NCI-H345 treated with DMSO at 0.1 percent for 48 hours (cell line): ENCODE measurements at regions not wholly inside any gene's neighbourhood (a gene's known extent, or its start where the extent isn't known, plus 50 kb on each side); places are given as distances from the start of the nearest gene placed in this dataset.

Experiments used
- DNase-seq: peaks from one replicate; lab custom pipeline; 2025; ENCODE audit not compliant: unreplicated experiment; lab: John Stamatoyannopoulos, UW

DNA sequence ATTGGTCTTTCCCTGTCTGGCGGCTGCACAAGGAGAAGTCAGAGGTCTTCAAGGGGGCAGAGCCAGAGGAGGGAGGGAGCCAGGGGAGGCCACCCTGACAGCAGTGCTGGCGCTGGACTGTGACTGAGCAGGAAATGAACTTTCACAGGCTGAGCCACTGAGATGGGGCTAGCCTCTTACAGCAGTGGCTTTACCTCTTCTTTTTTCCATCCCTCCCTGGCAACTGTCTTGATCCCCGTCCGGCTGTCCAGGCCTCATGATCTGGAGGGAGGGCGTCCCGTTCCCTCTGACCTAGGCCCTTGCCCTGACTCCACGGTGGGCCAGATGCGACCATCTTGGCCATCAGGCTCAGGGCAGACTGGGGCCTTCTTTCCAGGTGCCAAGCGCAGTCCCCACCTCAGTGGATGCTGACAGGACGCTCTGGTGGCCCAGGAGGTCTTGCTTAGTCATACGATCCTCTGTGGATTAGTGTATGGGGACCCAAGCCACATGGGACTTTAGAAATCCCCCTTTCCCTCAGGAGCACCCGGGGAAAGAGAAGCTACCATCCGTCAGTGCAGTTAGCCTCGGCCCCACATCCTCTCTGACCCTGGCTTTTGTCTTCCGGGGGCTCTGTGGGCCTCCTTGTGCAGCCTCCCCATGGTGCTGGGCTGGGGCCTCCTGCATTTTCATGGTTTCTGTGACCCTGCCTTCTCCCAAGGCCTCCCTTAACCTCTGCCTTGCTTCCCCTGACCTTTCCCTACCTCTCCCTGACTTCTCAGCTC lies 57.4 kb upstream of the CCDC167 start:
- no peak for DNase-seq

DNA sequence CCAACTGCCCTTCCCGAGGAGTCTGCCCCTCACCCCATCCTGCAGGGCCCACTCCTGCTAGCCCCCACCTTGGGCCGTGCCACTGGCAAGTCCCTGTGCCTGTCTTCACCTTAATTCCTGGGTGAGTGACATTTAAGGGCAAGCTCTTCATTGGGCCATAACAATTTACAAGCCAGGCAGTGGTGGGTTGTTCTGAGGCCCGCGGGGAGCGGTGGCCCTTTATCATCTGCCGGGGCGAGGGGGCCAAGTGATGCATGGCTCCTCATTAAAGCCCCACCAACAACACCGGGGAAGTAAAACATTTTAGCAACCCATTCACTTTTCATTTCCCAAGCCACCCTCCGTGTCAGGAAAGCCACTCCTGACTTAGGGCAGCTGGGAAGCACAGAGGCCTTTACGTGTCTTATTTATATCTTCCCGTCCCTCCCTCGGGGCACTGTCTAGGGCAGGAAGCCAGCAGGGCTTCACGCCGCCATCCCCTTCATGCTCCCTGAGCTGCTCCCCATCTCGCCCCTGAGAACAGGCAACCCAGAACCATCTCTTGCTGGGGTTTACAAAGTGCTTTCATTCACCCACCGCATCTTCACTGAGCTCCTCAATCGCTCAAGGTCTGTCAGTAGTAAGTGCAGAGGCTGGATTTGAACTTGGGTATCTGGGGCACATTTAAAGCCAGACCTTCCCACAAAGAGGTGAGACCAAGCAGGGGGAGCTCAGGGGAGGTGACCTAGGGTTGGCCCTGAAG lies 55.5 kb upstream of the CCDC167 start:
- DNase-seq: no peak

DNA sequence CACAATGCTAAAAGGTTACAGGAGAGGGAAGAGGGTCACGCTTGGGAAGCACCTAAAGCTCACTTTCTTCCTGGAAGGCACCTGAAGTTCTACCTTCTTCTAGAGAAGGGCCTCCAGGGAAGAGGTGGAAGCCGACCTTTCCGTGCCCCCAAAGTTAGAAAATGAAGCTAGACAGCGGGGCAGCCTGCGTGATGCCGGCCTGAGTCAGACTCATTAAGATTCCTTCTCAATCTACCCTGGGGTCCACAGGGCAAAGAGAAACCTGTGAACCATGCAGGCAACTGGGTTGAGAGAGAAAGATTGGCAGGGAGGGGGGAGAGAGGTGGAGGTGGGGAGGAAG lies 54.8 kb upstream of the CCDC167 start:
- no peak for DNase-seq

DNA sequence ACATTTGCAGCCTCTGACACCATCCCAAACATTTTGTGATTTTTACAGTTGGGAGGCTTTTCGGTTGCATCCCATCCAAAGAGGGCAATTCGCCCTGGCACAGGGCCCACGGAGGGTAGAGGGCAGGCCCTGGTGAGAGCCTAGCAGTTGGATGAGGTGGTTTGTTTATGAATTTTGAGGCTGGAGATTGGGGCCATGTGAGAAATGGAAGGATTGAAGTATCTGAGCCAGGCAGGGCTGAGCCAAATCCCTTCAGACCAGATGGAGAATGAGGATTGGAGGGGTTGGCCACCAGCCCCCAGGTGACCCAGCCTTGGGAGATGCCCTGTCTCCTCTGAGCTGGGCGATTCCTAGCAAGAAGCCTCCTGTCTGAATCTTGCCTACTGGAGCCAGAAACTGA lies 52.6 kb upstream of the CCDC167 start:
- DNase-seq: no peak

DNA sequence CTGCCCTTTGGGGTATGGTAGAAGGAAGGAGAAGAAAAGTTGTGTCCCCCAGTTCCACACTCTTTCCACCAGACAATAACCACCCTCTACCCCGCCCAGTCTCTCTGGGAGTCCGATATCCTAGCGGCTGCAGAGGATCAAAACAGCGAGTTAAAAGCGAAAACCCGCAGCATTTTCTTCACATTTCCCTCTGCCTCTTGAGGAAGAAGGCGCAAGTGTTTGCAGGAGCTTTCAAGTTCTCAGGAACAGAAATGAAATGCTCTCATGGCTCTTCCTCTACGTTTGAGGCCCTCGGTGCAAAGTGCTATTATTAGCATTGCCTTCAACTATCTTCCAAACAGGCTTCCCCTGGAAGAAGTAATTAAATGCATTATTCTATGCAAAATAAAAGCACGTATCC lies 52.2 kb upstream of the CCDC167 start:
- DNase-seq: no peak

DNA sequence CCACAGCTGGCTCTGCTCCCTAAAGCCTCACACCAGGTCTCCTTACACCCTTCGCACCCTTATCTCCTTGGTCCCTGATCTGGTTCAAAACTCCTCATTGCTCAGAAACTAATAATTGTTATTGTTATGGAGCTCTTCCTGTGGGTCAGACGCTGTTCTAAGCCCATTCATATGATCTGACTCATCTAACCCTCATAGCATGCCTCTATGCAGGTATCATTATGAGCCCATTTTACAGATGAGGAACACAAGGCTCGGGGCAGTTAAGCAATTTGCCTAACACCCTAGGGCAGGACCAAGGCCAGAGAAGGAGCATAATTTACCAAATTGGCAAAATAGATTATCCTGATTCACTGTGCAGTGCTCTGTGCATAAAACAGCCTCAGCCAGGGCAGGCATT lies 51.8 kb upstream of the CCDC167 start:
- no peak for DNase-seq

DNA sequence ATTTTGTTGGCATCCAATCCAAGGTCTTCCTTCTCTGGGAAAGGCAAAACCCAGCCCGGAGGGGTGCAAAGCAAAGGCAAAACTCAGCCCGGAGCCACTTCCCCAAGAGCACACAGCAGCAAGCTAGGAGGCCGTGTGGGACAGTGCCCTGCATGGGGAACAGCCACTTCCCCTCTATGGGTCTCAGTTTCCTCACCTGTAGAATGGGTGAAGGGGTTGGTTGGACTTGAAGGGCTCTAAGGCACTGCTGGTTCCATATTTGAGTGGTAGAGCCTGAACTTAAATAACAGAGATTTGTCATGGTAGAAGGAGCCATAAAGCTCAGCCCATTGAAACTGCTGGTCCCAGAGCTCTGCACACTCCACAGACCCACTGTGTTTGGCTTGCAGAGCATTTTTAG lies 51.3 kb upstream of the CCDC167 start:
- DNase-seq: no peak

DNA sequence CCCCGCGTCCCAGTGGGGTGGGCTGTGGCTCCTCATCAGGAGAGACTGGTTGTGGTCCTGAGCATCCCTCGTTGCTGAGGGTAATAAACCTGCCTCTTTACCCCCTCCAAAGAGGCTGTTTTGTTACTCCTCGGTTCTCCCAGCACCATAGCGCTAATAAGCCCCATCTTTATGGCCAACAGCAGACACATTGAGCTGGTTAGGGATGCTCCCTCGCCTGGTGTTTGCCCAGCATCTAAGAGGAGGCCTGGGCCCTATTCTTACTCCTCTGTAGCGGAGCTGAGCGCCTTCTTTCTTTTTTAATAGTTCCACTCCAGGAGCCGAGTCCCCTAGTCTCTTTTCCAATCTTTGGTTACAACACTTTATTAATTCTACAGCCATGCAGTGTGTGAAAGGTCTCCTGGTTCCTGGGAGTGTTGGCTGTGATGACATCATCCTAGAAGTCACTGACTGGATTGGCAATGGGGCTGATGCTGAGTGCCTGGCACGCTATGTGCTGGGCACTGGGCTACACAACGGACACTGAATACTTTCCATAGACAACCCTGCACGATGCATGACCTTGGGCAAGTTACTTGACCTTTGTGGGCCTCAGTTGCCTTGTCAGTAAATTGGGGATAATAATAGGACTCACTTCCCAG lies 50.6 kb upstream of the CCDC167 start:
- DNase-seq: no peak

DNA sequence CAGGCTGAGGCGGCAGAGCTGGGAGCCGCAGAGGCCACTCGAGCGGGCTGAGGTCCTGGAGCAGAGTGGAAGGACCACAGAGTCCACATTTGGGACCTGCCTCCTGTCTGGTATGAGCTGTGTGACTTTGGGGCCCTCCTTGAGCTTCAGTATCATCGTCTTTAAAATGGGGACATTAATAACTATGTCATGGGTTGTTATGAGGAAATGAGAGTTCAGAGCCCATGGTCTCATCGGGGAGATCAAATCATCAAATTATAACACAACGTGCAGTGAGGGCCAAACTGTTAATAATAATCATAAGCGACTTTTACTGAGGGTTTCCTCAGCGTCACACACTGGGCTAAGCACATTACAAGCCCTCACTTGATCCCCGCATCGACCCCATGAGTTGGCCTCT lies 49.9 kb upstream of the CCDC167 start:
- DNase-seq: no peak
